HG03025 (cell line): ENCODE measurements at regions not wholly inside any gene's neighbourhood (a gene's known extent, or its start where the extent isn't known, plus 50 kb on each side); places are given as distances from the start of the nearest gene placed in this dataset.
"Not testable (repeated sequence)": the region's sequence is repeated elsewhere in the genome, so short reads cannot be mapped to it uniquely, and the experiment has no call there.

Source experiments
- ATAC-seq: cut with Tn5 transposase; IDR thresholded peaks from one replicate; pipeline ENCODE4 v1.9.1; 2021; ENCODE audit warnings: mild to moderate bottlenecking, moderate library complexity; ENCODE audit not compliant: unreplicated experiment, low FRiP score

GRCh38 chr12:73841963-73842362, 695.7 kb upstream of the ATXN7L3B start:
- ATAC-seq, result no peak

DNA sequence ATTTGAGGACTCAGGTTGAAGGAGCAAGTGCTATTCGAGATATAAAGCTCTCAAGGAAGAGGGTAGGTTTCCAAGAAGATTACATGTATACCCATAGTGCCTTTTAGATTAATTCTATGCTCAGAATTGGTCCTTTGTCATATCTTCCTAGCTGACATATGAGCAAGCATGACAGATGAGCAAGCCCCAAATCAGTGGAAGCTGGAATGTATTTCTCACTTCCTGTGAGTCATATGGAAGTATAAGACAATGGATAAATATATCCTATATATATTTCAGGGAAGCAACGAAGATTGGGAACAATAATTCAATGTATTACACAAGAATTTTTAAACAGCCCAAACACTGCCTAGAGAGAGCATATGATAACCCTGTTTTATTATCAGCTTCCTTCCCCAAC, 674.1 kb upstream of the ATXN7L3B start:
- ATAC-seq, result no peak

DNA sequence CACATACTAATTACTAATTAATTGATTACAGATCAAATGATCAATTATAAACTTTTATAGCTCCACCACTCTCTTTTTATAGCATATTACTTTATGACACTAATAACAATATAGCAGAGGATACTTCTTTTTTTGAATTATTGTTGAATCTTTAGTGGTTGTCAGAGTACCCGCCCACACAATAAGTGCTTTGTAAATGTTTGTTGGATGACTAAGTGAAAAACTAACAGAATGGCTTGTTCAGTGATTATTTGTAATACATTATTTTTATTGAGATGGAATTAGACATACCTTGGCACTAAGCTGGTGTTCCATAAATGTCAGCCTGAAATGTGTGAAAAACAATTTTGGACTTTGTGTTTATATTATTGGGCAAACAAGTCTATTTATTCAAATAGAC, 670.5 kb upstream of the ATXN7L3B start:
- ATAC-seq, result no peak

DNA sequence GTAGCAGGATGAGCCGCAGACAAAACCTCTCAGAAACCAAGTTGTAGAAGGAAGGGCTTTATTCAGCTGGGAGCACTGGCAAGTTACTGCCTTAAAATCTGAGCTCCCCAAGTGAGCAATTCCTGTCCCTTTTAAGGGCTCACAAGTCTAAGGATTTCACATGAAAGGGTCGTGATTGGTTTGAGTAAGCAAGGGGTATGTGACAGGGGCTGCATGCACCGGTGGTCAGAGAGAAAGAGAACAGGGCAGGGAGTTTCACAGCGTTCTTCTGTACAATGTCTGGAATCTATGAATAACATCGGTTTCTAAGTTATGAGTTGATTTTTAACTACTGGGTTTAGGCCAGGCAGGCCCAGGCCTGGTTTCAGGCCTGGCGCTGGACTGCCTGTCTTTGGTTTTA, 660.3 kb upstream of the ATXN7L3B start:
- not testable (repeated sequence) for ATAC-seq

GRCh38 chr12:73892201-73892600, 645.4 kb upstream of the ATXN7L3B start:
- ATAC-seq, result no peak

DNA sequence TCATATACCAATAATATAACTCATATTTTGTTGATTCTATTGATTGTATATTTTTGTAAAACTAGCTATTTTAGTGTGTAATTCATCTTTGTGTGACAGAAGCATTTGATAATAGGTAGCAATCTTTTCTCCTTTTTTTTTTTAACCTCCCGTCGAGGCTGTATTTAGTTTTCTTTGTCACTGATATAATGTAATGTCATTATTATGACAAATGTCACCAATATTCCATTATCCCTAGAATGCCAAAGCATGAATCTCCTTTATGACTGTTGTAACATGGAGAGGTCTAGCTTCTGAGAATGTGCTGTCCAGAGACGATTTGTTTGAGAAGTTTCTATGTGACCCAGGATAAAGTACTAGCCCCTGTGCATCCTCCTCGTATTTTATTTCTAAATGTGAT, 639.0 kb upstream of the ATXN7L3B start:
- no peak for ATAC-seq

DNA sequence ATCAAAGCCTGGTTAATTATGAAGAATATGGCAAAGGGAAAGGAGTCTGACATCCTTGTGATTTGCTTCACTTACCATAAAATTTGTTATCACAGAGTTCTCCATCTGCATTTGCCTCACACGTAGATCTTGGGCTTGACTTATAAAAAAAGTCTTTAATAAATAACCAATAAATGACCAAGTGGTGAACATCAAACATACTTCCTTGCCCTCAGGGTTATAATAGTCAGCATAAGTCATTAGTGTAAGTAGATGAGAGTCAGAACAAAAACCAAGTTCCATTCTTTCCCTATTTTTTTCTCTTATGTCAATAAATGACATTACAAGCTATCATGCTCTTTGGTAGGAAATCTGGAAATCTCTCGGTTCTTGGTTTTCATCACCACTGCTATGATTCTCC, 635.4 kb upstream of the ATXN7L3B start:
- ATAC-seq, result no peak

DNA sequence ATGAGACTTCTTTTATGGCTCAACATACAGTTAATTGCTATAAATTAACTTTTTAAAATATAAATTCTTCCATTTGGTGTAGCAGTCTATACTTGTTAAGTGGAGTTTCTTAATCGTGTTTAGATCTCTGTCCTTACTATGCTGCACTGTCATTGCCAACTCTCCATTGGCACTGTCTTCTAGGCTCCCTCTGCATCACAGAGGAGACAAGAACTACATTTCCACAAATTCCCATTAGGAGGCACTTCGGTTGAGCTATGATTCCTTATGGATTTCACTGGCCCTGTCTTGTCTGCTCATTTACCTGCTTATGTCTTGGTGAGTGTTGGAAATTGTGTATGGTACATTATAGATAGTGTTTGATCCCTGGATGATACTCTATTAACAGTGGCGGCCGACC, 630.9 kb upstream of the ATXN7L3B start:
- ATAC-seq, result no peak

- ATAC-seq, result no peak
Measured at GRCh38 chr12:73935817-73936216, 601.8 kb upstream of the ATXN7L3B start.

DNA sequence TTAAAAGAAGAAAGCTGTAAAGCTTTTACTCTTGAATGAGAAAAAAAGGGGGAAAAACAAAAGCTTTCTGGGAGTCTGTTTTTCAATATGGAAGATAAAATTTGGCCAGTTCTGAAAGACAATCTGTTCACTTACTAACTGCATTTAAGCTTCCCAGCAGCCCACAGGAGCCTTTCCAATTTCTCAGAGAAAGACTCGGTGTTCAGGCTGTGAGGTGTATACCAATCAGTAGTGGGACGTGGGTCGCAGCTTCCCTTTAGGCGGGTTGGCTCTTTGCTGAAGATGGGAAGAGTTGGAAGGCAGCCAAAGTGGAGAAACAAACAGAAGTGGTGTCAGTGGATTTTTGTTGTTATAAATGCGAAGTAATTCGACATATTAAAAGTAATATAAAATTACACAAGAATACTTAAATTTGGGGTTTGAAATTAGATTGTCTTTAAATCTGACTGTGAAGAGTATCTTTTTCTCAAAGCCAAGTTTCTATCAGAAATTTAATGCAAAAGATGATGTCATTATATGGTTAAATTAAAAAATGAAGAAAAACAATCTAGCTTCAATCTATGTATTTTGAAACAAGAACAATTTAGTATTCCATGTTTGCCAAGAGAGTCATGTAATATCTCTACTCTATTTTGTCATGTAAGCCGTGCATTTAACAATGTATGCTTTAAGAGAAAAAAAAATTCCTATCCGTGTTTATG, 590.2 kb upstream of the ATXN7L3B start:
- no peak for ATAC-seq

- ATAC-seq, result no peak
Measured at GRCh38 chr12:73950507-73950906, 587.1 kb upstream of the ATXN7L3B start.

GRCh38 chr12:73951956-73952703, 585.5 kb upstream of the ATXN7L3B start:
- ATAC-seq, result peak; percentile 74

DNA sequence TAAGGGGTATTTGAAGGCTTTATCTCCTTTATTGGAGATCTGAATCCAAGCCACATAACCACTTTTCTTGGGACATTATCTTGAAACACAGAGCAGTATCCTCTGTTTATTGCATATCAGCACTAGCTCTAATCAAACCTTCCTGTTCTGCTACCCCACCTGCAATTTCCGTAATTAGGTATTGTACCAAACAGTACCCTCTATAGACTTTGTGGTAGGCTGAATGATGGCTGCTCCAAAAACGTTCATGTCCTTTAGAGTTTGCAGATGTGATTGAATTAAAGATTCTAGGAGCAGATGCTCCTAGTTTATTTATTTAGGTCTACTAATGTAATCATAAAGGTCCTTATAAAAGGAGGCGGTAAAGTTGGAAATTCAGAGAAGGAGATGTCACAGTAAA, 573.0 kb upstream of the ATXN7L3B start:
- no peak for ATAC-seq

GRCh38 chr12:73973486-73973885, 564.1 kb upstream of the ATXN7L3B start:
- ATAC-seq, result no peak

DNA sequence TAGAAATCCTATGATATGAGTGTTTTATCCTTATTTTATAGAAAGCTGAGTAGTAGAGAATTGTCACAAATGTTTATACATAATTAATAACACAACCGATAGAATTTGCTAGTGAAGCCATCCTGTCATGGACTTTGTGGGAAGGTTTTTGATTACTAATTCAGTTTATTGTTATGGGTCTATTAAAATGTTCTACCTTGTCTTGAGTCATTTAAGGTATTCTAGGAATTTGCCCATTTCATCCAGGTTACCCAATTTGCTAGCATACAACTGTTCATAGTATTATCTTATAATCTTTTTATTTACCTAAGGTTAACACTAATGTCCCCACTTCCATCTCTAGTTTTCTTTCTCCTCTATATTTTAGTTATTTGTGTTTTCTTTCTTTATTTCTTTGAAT, 553.1 kb upstream of the ATXN7L3B start:
- ATAC-seq, result no peak

GRCh38 chr12:73991138-73991537, 546.5 kb upstream of the ATXN7L3B start:
- no peak for ATAC-seq

GRCh38 chr12:73998894-73999293, 538.7 kb upstream of the ATXN7L3B start:
- no peak for ATAC-seq

GRCh38 chr12:74015118-74015517, 522.5 kb upstream of the ATXN7L3B start:
- no peak for ATAC-seq

GRCh38 chr12:74016324-74016723, 521.3 kb upstream of the ATXN7L3B start:
- ATAC-seq, result not testable (repeated sequence)

DNA sequence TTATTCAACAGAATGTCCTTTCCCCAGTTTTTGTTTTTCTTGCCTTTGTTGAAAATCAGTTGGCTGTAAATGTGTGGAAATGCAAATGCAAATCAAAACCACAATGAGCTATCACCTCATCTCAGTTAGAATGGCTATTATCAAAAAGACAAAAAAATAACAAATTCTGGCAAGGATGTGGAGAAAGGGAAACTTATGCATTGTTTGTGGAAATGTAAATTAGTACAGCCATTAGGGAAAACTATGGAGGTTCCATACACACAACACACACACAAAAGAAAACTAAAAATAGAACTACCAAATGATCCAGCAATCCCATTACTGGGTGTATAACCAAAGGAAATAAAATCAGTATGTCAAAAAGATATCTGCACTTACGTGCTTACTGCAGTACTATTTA, 518.8 kb upstream of the ATXN7L3B start:
- ATAC-seq, result no peak

- peak; percentile 98 for ATAC-seq
Measured at GRCh38 chr12:74021937-74022336, 515.7 kb upstream of the ATXN7L3B start.

DNA sequence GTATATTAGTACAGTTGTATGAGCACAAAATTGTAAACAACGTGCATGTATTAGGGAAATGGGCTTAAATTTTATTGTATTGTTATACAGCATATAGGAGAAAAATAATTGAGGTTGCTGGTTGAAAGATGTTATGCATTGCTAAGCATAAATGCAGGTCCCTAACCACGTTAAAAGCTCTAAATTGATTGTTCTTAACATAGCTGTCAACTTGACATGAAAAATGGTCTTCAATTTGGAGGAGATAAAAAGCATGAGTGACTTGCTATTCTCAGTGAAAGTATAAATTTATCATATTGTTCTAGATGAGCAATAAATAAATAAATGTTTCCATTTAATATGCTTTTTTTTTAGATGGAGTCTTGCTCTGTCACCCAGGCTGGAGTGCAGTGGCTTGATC, 506.6 kb upstream of the ATXN7L3B start:
- ATAC-seq, result no peak
